PC-3 (cell line): ENCODE measurements at regions not wholly inside any gene's neighbourhood (a gene's known extent, or its start where the extent isn't known, plus 50 kb on each side); places are given as distances from the start of the nearest gene placed in this dataset.

ENCODE experiments used
- ATAC-seq: fragments of 200-7000 bp; cut with Tn5 transposase; 2 replicates; pipeline ENCODE4 v1.9.1; 2020; ENCODE audit warnings: mild to moderate bottlenecking, moderate library complexity
- BruUV-seq: library from RNA; stranded (reverse); fragments of 400-500 nt; replicated peaks from 2 replicates; lab custom pipeline; 2021; lab: Mats Ljungman, UMichigan
- CTCF ChIA-PET: fragments of 300-600 bp; sonication (Branson Sonifier 250); formaldehyde crosslinking; loops from one replicate; lab custom pipeline; 2022; ENCODE audit warnings: antibody characterized with exemption; lab: Charles Lee
- POLR2A ChIA-PET: fragments of 300-600 bp; sonication (Branson Sonifier 250); formaldehyde crosslinking; loops from one replicate; lab custom pipeline; 2022; ENCODE audit warnings: antibody characterized with exemption; ENCODE audit not compliant: unreplicated experiment; lab: Charles Lee
- DNase-seq: peaks from one replicate; pipeline ENCODE4 v3.0.0-alpha.2; 2015
- H2AFZ ChIP-seq: fragments of 300-600 bp; sonication (generic); 2 replicates; pipeline ENCODE4 v1.6.0; 2016; ENCODE audit warnings: antibody characterized with exemption, low read length
- H3F3A ChIP-seq: fragments of 300-600 bp; sonication (generic); one replicate; pipeline ENCODE4 v1.6.0; 2017; ENCODE audit warnings: antibody characterized with exemption, low read length, control low read depth, mild to moderate bottlenecking; ENCODE audit not compliant: unreplicated experiment
- H3K27ac ChIP-seq: fragments of 300-600 bp; sonication (generic); 2 replicates; pipeline ENCODE4 v1.5.1; 2016; ENCODE audit warnings: mild to moderate bottlenecking, low read length
- H3K27me3 ChIP-seq: fragments of 300-600 bp; sonication (generic); 2 replicates; pipeline ENCODE4 v1.6.1; 2016; ENCODE audit warnings: low read length, mixed read lengths
- H3K36me3 ChIP-seq: fragments of 300-600 bp; sonication (generic); 2 replicates; pipeline ENCODE4 v1.6.1; 2016; ENCODE audit warnings: low read depth, mixed run types, low read length, mixed read lengths
- H3K4me1 ChIP-seq: fragments of 300-600 bp; sonication (generic); 2 replicates; pipeline ENCODE4 v1.5.1; 2016; ENCODE audit warnings: low read length; ENCODE audit not compliant: insufficient read depth
- H3K4me2 ChIP-seq: fragments of 300-600 bp; sonication (generic); 2 replicates; pipeline ENCODE4 v1.6.0; 2016; ENCODE audit warnings: low read length
- H3K4me3 ChIP-seq: fragments of 300-600 bp; sonication (generic); 2 replicates; pipeline ENCODE4 v1.5.1; 2016; ENCODE audit warnings: mild to moderate bottlenecking, low read length, mixed read lengths
- H3K79me2 ChIP-seq: fragments of 300-600 bp; sonication (generic); 2 replicates; pipeline ENCODE4 v1.6.1; 2017; ENCODE audit warnings: low read length, mixed read lengths
- H3K9ac ChIP-seq: fragments of 300-600 bp; sonication (generic); 2 replicates; pipeline ENCODE4 v1.6.0; 2016; ENCODE audit warnings: mild to moderate bottlenecking, low read length
- H3K9me2 ChIP-seq: fragments of 300-600 bp; sonication (generic); replicated peaks from 2 replicates; pipeline ENCODE4 v1.6.1; 2016; ENCODE audit warnings: mixed run types, low read length, mixed read lengths
- H3K9me3 ChIP-seq: fragments of 300-600 bp; sonication (generic); 2 replicates; pipeline ENCODE4 v1.6.1; 2016; ENCODE audit warnings: low read length, mixed read lengths
- H4K20me1 ChIP-seq: fragments of 300-600 bp; sonication (generic); 2 replicates; pipeline ENCODE4 v1.6.1; 2016; ENCODE audit warnings: low read length, mixed read lengths
- CTCF ChIP-seq: fragments of 300-600 bp; sonication (generic); conservative IDR thresholded peaks from 2 replicates; pipeline ENCODE4 v1.5.1; 2017; ENCODE audit warnings: antibody characterized with exemption, low read depth, mild to moderate bottlenecking, low read length
- EZH2 ChIP-seq: fragments of 300-600 bp; sonication (generic); IDR thresholded peaks from one replicate; pipeline ENCODE4 v1.6.1; 2017; ENCODE audit warnings: antibody characterized with exemption, mild to moderate bottlenecking, low read length; ENCODE audit not compliant: unreplicated experiment
- EZH2phosphoT487 ChIP-seq: fragments of 300-600 bp; sonication (generic); IDR thresholded peaks from 2 replicates; pipeline ENCODE4 v1.6.1; 2018; ENCODE audit warnings: mild to moderate bottlenecking, antibody characterized with exemption, low read length, borderline replicate concordance
- intact Hi-C: fragments of 100-400 bp; cut with micrococcal nuclease; formaldehyde crosslinking; loops from 2 replicates; pipeline ENCODE4 v1.9.0; 2023

- CTCF ChIA-PET = no interaction called here
- ATAC-seq (no peak), DNase-seq (peak; percentile 13)
- Histone ChIP-seq H3K4me1 (no peaks in the 10 kb centered on the region), H3K4me3 (no peak overlapping the region), H3K79me2 (no peaks in the 10 kb centered on the region), H3K9me3 (no peaks in the 10 kb centered on the region), H3K4me2 (no peak overlapping the region), H3K27me3 (no peaks in the 10 kb centered on the region), H3K27ac (no peak overlapping the region), H2AFZ (no peak overlapping the region), H3K36me3 (no peaks in the 10 kb centered on the region), H4K20me1 (no peaks in the 10 kb centered on the region), H3K9ac (no peak overlapping the region), H3F3A (no peaks in the 10 kb centered on the region), H3K9me2 (no peaks in the 10 kb centered on the region)
- no TSS peak for BruUV-seq
- POLR2A ChIA-PET = no interaction called here
- TF ChIP-seq EZH2phosphoT487 (no peak), CTCF (peak; percentile 50)
- intact Hi-C loops = no loop called here
These were observed 377.8 kb upstream of the CHRM3 start for GRCh38 chr1:239008568-239008967.

GRCh38 chr1:239006276-239006675 is 380.1 kb upstream of the CHRM3 start:
- Histone ChIP-seq H2AFZ (no peak overlapping the region), H3K9me2 (no peaks in the 10 kb centered on the region), H3K4me2 (no peak overlapping the region), H3K9ac (no peak overlapping the region), H3K9me3 (no peaks in the 10 kb centered on the region), H3K36me3 (no peaks in the 10 kb centered on the region), H3K27ac (no peak overlapping the region), H3K27me3 (no peaks in the 10 kb centered on the region), H4K20me1 (no peaks in the 10 kb centered on the region), H3K4me1 (no peaks in the 10 kb centered on the region), H3K4me3 (no peak overlapping the region), H3F3A (no peaks in the 10 kb centered on the region), H3K79me2 (no peaks in the 10 kb centered on the region)
- intact Hi-C loops = no loop called here
- CTCF ChIA-PET = no interaction called here
- TF ChIP-seq CTCF = no peak
- no peak for TF ChIP-seq EZH2
- no peak for TF ChIP-seq EZH2phosphoT487
- BruUV-seq = no TSS peak
- DNase-seq (no peak), ATAC-seq (no peak)
- POLR2A ChIA-PET = interaction anchor here (0.6 kb wide), 1 partner anchor 886 kb away, joined by 3 read pairs; no protein-coding TSS in a partner anchor

GRCh38 chr1:238999944-239000343 is 386.4 kb upstream of the CHRM3 start:
- no peak for DNase-seq

More at GRCh38 chr1:238999944-239000343, 386.4 kb upstream of the CHRM3 start:
- intact Hi-C loops = no loop called here
- TF ChIP-seq EZH2 (no peak), CTCF (no peak), EZH2phosphoT487 (no peak)
- Histone ChIP-seq H3K36me3 (no peaks in the 10 kb centered on the region), H3K4me1 (no peaks in the 10 kb centered on the region), H3K27me3 (no peaks in the 10 kb centered on the region), H3F3A (no peaks in the 10 kb centered on the region), H3K27ac (no peak overlapping the region), H3K4me2 (no peak overlapping the region), H4K20me1 (no peaks in the 10 kb centered on the region), H3K79me2 (no peaks in the 10 kb centered on the region), H3K9me2 (no peaks in the 10 kb centered on the region), H2AFZ (no peak overlapping the region), H3K9ac (no peak overlapping the region), H3K9me3 (no peaks in the 10 kb centered on the region), H3K4me3 (no peak overlapping the region)
- ATAC-seq = no peak
- ChIA-PET POLR2A (no interaction called here), CTCF (no interaction called here)
- BruUV-seq = no TSS peak
